Panc1 (cell line): ENCODE measurements at regions not wholly inside any gene's neighbourhood (a gene's known extent, or its start where the extent isn't known, plus 50 kb on each side); places are given as distances from the start of the nearest gene placed in this dataset.

ENCODE experiments used
- CTCF ChIP-seq: fragments of 450-650 bp; IDR thresholded peaks from 2 replicates; pipeline ENCODE4 v1.5.1; 2017; ENCODE audit warnings: mild to moderate bottlenecking
- SIN3A ChIP-seq: IDR thresholded peaks from 2 replicates; pipeline ENCODE4 v1.6.1; 2012; ENCODE audit warnings: low read depth, mild to moderate bottlenecking, low read length, moderate library complexity, borderline replicate concordance; ENCODE audit not compliant: insufficient read depth
- TCF7L2 ChIP-seq: IDR thresholded peaks from 2 replicates; pipeline ENCODE4 v1.6.1; 2011; ENCODE audit warnings: mild to moderate bottlenecking, low read depth, low read length, inconsistent platforms

GRCh38 chr5:159548517-159548916 lies 218.2 kb upstream of the IL12B start:
- TF ChIP-seq CTCF (no peak), TCF7L2 (no peak), SIN3A (no peak)
